COLO668 (cell line): ENCODE measurements at regions not wholly inside any gene's neighbourhood (a gene's known extent, or its start where the extent isn't known, plus 50 kb on each side); places are given as distances from the start of the nearest gene placed in this dataset.
A peak's percentile ranks its signal among the peaks of the same experiment; 100 is the strongest.

ENCODE experiments used
- DNase-seq: peaks from one replicate; lab custom pipeline; 2025; ENCODE audit not compliant: unreplicated experiment; lab: John Stamatoyannopoulos, UW

- peak; percentile 1 for DNase-seq
These were observed 51.7 kb downstream of the SCN11A start for GRCh38 chr3:39000008-39000450.

- DNase-seq, result no peak
These were observed 53.7 kb downstream of the SCN11A start for GRCh38 chr3:38998086-38998485.

DNA sequence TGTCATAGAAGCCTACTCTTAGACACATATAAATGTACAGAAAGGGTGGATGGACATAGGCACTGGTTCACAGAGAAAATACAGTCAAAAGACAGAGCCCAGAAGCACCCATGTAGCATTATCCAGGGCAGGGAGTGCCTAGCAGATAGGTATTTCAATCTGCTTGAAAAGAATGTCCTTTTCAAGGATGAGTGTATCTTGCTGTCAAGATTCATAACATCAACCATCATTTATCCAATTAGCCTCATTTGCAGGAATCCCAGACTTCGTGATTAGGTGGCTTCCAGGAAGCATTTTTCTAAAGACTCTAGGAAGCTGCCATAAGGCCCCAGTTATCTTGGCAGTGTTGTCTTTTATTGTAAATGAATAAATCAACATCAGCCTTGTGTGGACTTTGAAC, 55.6 kb downstream of the SCN11A start:
- no peak for DNase-seq

GRCh38 chr3:38994251-38994650, 57.5 kb downstream of the SCN11A start:
- no peak for DNase-seq

GRCh38 chr3:38992117-38992760, 59.5 kb downstream of the SCN11A start:
- no peak for DNase-seq

GRCh38 chr3:38990621-38991020, 61.1 kb downstream of the SCN11A start:
- no peak for DNase-seq

DNA sequence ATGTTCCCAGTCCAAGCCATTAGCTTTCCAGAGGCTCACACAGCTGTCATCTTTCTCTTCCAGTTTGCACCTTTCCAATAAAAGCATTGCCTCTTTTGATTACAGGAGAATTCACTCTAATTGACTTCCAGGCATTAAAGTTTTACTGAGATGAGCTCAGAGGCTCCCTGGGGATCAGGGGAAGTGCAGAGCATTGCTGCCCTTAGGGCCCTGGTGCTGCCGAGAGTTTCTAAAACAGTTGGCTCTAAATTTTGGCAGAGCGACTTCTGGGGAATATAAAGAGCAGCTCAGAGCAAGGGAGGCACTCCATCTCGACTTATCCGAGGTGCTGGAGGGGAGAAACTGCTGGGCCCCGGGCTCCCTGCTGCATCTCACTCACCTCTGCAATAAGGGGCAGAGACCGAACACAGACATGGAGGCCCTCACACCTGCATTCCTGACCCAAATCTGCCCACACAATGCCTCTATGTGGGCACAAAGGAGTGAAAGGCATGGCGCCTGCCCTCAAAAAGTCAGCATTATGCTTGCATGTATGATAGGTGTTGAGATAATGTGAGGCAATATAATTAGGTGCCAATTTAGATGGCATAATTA, 61.7 kb downstream of the SCN11A start:
- DNase-seq, result no peak

DNA sequence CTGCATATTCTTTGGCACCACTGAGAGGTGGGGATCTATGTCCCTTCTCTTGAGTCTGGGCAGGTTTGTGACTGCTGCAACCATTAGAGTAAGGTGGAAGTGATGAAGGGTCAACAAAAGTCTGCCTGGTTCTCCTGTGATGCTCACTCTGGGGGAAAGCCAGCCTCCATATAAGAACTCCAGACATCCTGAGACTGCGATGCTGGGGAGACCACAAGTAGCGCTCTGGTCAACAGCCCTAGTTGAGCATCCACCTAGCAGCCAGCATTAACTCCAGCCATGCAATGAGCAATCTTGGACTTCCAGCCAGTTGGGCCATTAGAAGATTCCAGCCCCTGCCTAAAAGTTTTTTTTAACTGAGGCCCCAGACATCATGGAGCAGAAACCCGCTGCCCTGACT, 62.8 kb downstream of the SCN11A start:
- DNase-seq, result no peak

DNA sequence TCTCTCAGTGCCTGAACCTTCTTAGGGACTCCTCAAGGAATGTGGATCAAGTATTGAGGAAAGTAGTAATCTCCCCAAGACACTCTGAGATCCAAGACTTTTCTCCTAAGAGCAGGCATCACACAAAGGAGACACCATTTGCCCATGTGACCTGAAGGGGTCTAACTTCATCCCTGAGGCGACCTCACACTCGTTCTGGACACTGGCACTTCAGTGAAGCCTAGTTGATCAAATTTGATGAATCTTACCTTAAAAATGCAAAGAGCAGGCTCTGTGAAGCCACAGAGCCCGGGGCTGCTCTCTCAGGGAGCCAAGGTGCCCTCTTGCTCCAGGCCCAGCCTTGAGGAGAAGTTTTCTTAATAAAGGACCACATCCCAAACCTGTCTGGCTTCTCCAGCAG, 64.3 kb downstream of the SCN11A start:
- DNase-seq, result no peak

DNA sequence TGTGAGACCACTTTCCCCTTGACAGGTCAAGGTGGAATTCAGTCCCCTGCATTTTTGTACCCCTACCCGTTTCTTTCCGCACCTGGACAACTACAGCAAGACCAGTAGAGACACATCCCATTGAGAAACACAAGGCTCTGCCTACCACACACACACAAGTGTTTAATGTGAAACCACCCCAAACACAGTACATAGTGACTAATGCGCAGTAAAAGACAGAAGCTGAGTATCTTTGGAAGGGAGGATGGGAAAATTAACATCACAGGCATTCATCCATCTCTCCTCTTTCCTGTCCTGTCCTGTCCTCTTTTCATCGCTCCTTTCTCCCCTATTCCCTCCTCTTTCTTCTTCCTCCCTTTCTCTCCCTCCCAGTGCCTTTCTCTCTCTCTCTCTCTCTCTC, 64.8 kb downstream of the SCN11A start:
- DNase-seq, result no peak

GRCh38 chr3:38985981-38986380, 65.8 kb downstream of the SCN11A start:
- no peak for DNase-seq

DNA sequence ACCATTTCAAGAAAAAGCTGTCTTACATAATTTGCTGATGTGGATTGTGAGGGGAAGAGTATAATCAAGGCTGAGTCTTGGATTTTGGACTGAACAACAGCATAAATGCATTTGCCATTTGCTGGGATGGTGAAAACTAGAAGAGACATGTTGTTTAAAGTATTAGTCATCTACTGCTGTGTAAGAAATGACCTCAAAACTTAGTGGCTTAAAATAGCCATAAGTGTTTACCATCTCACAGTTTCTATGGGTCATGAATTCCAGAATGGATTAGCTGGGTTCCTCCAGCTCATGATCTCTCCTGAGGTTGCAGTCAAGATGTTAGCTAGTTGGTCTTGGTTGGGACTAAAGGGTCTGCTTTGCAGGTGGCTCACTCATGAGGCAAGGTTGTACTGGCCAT, 66.2 kb downstream of the SCN11A start:
- DNase-seq, result no peak

DNA sequence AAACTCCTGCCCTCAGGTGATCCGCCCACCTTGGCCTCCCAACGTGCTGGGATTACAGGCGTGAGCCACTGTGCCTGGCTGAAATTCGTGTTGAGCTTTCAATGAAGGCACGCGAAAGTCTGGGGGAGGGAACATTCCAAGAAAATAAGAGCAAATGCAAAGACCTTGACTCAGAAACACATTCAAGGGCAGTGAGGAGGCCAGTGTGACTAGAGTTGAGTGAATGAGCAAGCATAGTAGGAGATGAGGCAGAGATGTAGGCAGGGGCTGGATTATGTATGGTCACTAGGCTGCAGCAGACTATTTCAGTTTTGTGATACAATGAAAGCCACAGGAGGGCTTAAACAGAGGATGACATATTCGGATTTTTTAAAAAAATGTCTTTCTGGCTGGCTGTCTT, 67.0 kb downstream of the SCN11A start:
- DNase-seq, result no peak

DNA sequence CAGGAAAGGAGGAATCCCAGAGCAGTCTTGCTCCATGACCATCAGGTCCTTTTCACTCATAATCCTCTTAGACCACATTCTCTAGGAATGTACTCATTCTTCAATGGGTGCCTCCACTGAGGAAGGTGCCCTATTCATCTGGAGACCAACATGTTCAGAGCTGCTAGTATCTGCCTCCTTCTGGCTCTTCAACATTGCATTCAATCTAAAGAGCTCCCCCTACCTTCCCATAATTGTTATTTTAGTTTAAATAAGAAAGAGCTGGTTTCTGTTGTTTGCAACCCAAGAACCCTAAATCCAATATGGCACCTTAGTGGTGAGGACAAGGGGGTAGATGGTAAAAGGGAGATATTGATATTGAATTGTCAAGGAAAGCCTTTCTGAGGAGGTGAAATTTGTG, 67.6 kb downstream of the SCN11A start:
- DNase-seq, result no peak

- no peak for DNase-seq
These were observed 70.8 kb downstream of the SCN11A start for GRCh38 chr3:38980938-38981337.

DNA sequence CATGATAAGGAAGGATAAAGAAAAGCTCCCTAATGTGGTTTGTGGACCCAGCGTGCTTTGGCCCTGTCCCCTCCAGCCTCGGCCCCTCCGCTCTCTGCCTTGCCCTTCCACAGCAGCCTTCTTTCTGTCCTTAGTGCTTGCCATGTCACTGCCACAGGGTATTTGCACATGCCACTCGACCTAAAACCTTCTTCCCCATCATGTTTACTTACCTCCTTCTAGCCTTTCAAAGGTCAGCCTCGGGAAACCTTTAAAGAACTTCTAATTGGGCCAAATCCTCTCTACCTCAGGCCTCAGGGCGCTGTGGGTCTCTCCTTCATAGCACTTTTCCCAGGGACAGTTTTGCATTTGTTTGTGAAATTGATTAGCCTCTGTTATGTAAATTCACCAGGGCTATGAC, 73.0 kb downstream of the SCN11A start:
- DNase-seq, result no peak

- no peak for DNase-seq
These were observed 80.7 kb downstream of the SCN11A start for GRCh38 chr3:38970851-38971638.

GRCh38 chr3:38969317-38970235, 82.2 kb downstream of the SCN11A start:
- DNase-seq, result no peak

DNA sequence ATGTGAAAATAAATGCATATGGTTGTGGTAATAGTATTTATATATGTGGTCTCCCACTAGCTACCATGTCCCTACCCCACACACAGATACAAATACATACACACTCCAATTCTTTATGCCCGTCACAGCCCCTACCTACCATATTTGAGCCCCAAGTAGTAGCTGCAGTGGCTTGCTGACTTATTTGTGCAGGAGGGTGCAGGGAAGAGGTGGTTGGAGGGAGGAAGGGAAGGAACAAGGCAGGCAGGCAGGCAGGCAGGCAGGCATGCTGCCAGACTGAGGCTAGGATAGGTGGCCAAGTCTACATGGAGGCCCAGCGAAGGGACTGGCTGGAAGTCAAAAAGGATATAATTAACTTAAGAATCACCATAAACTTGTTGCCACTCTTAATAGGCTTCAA, 82.9 kb downstream of the SCN11A start:
- no peak for DNase-seq

DNA sequence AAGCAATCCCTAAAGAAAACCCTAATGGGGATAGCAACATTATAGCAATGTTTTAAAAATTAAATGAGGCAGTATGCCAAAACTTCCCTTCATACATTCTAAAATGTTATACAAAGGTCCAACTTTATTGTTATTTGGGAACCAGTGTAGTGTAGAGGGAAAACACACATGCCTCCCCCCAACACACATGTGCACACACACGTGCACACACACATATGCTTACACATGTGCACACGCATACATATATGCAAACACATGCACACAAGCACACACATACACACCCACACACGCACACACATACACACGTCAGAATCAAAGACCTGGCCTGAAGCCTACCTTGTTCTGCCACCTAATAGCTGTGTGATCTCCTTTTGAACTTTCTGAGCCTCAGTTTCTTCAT, 83.3 kb downstream of the SCN11A start:
- DNase-seq, result no peak

DNA sequence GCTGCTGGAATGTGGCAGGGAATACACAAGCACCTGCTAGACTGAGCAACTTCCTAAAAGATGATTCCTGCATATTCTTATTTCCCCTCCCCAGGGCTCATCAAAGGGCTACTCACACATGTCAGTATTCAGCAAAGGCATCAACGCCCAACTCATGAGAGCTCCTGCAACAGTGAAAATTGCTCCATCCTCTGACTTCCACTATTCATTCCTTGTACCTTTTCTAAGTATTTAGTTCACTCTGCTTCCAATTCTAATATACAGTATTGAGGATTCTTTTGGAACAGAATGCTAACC, 84.1 kb downstream of the SCN11A start:
- DNase-seq, result no peak
